A673 (cell line): ENCODE measurements at regions not wholly inside any gene's neighbourhood (a gene's known extent, or its start where the extent isn't known, plus 50 kb on each side); places are given as distances from the start of the nearest gene placed in this dataset.

Experiments used
- BruUV-seq: library from RNA; stranded (reverse); fragments of 400-500 nt; replicated peaks from 2 replicates; lab custom pipeline; 2021; lab: Mats Ljungman, UMichigan
- CTCF ChIA-PET: fragments of 300-600 bp; sonication (Branson Sonifier 250); formaldehyde crosslinking; loops from one replicate; lab custom pipeline; 2022; ENCODE audit warnings: antibody characterized with exemption; lab: Charles Lee
- POLR2A ChIA-PET: fragments of 300-600 bp; sonication (Branson Sonifier 250); formaldehyde crosslinking; loops from one replicate; lab custom pipeline; 2022; ENCODE audit warnings: antibody characterized with exemption; ENCODE audit not compliant: low non-redundant PET; lab: Charles Lee
- DNase-seq: peaks from one replicate; pipeline ENCODE4 v3.0.0-alpha.2; 2015; ENCODE audit warnings: low spot score
- H3K27ac ChIP-seq: fragments of 200-600 bp; sonication (generic); 2 replicates; pipeline ENCODE4 v1.5.1; 2016; ENCODE audit warnings: mixed run types, low read depth, mild to moderate bottlenecking, mixed read lengths, antibody characterized with exemption, low read length; ENCODE audit not compliant: poor library complexity, severe bottlenecking
- H3K27me3 ChIP-seq: fragments of 200-600 bp; sonication (generic); replicated peaks from 2 replicates; pipeline ENCODE4 v1.6.1; 2017; ENCODE audit warnings: mixed run types, low read depth, mild to moderate bottlenecking, mixed read lengths, antibody characterized with exemption, low read length; ENCODE audit not compliant: insufficient read depth, poor library complexity
- H3K36me3 ChIP-seq: fragments of 200-600 bp; sonication (generic); 2 replicates; pipeline ENCODE4 v1.6.1; 2016; ENCODE audit warnings: mixed run types, mild to moderate bottlenecking, mixed read lengths, antibody characterized with exemption, low read length; ENCODE audit not compliant: insufficient read depth, poor library complexity, severe bottlenecking
- H3K4me1 ChIP-seq: fragments of 200-600 bp; sonication (generic); 2 replicates; pipeline ENCODE4 v1.6.1; 2017; ENCODE audit warnings: mixed run types, mild to moderate bottlenecking, mixed read lengths, antibody characterized with exemption, low read length; ENCODE audit not compliant: insufficient read depth, poor library complexity, severe bottlenecking
- H3K4me3 ChIP-seq: fragments of 200-600 bp; sonication (generic); 2 replicates; pipeline ENCODE4 v1.5.1; 2016; ENCODE audit warnings: low read depth, mixed run types, mild to moderate bottlenecking, mixed read lengths, low read length; ENCODE audit not compliant: poor library complexity, severe bottlenecking
- H3K9me3 ChIP-seq: fragments of 200-600 bp; sonication (generic); 2 replicates; pipeline ENCODE4 v1.6.1; 2016; ENCODE audit warnings: mixed run types, low read depth, mild to moderate bottlenecking, mixed read lengths, antibody characterized with exemption, low read length; ENCODE audit not compliant: poor library complexity, severe bottlenecking
- EZH2 ChIP-seq: fragments of 200-600 bp; sonication (generic); IDR thresholded peaks from 2 replicates; pipeline ENCODE4 v1.6.1; 2017; ENCODE audit warnings: borderline replicate concordance, low read depth, mild to moderate bottlenecking, mixed read lengths, antibody characterized with exemption, low read length; ENCODE audit not compliant: poor library complexity, severe bottlenecking
- intact Hi-C: fragments of 100-400 bp; cut with micrococcal nuclease; formaldehyde crosslinking; loops from one replicate; pipeline ENCODE4 v1.10.0; 2022; ENCODE audit not compliant: unreplicated experiment
- TF ChIP-seq, protein P1 (sequence below): fragments of 300-800, 200-600 bp; sonication (generic); conservative IDR thresholded peaks from 2 replicates; pipeline ENCODE4 v1.5.1; 2017; ENCODE audit warnings: low read depth, mild to moderate bottlenecking, antibody characterized with exemption, low read length, moderate library complexity, mixed read lengths

DNA sequence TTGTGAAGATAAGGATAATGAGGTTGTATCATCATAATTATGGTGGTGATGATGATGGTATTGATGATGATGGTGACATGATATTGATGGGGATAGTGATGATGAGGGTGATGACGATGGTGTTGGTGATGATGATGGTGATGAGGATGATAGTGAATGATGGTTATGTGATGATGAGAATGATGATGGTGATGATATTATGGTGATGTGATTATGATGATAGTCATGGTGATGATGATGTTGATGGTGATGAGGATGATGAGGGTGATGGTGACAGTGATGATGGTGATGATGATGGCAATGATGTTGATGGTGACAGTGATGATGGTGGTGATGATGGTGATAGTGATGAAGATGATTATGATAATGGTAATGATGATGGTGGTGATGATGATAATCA is 299.9 kb upstream of the ADARB2 start:
- CTCF ChIA-PET = no interaction called here

DNA sequence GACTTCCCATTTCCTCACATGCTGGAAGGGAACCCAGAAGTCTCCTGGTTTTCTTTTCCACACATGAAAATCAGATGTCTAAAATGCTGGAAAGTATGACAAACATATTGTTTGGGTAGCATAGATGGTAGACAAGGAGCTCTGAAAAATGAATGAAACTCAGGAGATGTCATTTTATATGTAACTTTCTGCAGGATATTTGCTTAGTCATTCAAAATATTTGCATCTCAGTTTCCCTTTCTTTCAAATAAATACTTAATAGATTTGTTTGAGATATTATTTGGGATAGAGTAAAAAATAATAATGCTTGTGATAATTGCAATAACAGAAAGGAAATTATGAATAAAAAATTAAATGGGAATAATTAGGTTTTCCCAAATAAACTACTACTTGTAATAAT is 298.9 kb upstream of the ADARB2 start:
- Histone ChIP-seq H3K9me3 (no peaks in the 10 kb centered on the region), H3K27me3 (no peaks in the 10 kb centered on the region), H3K27ac (no peak overlapping the region), H3K4me1 (no peaks in the 10 kb centered on the region), H3K36me3 (no peaks in the 10 kb centered on the region), H3K4me3 (no peak overlapping the region)
- BruUV-seq = no TSS peak
- intact Hi-C loops = no loop called here
- TF ChIP-seq, protein P1, sequence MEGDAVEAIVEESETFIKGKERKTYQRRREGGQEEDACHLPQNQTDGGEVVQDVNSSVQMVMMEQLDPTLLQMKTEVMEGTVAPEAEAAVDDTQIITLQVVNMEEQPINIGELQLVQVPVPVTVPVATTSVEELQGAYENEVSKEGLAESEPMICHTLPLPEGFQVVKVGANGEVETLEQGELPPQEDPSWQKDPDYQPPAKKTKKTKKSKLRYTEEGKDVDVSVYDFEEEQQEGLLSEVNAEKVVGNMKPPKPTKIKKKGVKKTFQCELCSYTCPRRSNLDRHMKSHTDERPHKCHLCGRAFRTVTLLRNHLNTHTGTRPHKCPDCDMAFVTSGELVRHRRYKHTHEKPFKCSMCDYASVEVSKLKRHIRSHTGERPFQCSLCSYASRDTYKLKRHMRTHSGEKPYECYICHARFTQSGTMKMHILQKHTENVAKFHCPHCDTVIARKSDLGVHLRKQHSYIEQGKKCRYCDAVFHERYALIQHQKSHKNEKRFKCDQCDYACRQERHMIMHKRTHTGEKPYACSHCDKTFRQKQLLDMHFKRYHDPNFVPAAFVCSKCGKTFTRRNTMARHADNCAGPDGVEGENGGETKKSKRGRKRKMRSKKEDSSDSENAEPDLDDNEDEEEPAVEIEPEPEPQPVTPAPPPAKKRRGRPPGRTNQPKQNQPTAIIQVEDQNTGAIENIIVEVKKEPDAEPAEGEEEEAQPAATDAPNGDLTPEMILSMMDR = no peak
- TF ChIP-seq EZH2 = no peak
- no peak for DNase-seq
- CTCF ChIA-PET = no interaction called here
- POLR2A ChIA-PET = no interaction called here

More for the DNA sequence above, 299.9 kb upstream of the ADARB2 start:
- no peak for TF ChIP-seq EZH2
- TF ChIP-seq, protein P1 = no peak
- Histone ChIP-seq H3K9me3 (no peaks in the 10 kb centered on the region), H3K27me3 (no peaks in the 10 kb centered on the region), H3K4me3 (no peak overlapping the region), H3K27ac (no peak overlapping the region), H3K4me1 (peaks cover under 1% of the 10 kb centered on the region), H3K36me3 (no peaks in the 10 kb centered on the region)
- POLR2A ChIA-PET = no interaction called here
- DNase-seq = no peak
- no TSS peak for BruUV-seq
- intact Hi-C loops = no loop called here

DNA sequence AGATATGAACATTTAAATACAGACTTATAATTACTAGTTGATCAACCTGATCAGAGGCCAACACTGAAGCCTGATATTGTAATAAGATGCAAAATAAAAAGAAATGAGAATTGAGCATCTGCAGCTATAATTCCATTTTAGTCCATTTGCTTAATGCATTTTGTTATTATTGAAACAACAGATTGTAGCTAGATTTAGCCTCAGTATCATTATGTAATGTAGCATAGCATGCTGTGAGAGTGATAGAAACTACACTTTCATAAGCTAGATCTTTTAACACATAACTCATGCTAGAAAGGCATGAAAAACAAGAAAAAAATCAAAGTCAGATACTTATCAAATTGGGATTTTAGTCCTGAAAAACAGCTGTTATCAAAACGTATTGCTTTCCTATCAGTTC is 292.7 kb upstream of the ADARB2 start:
- BruUV-seq = no TSS peak
- POLR2A ChIA-PET = no interaction called here
- DNase-seq = no peak
- Histone ChIP-seq H3K27me3 (no peaks in the 10 kb centered on the region), H3K27ac (no peak overlapping the region), H3K4me1 (no peaks in the 10 kb centered on the region), H3K4me3 (no peak overlapping the region), H3K9me3 (no peaks in the 10 kb centered on the region), H3K36me3 (no peaks in the 10 kb centered on the region)
- CTCF ChIA-PET = no interaction called here
- intact Hi-C loops = no loop called here
- TF ChIP-seq, protein P1 = no peak
- TF ChIP-seq EZH2 = no peak
